ENCODE measurements at regions not wholly inside any gene's neighbourhood (a gene's known extent, or its start where the extent isn't known, plus 50 kb on each side); places are given as distances from the start of the nearest gene placed in this dataset.

GRCh38 chr15:77749236-77749997, 116.7 kb upstream of the LINGO1 start:
- TF ChIP-seq, protein P1, sequence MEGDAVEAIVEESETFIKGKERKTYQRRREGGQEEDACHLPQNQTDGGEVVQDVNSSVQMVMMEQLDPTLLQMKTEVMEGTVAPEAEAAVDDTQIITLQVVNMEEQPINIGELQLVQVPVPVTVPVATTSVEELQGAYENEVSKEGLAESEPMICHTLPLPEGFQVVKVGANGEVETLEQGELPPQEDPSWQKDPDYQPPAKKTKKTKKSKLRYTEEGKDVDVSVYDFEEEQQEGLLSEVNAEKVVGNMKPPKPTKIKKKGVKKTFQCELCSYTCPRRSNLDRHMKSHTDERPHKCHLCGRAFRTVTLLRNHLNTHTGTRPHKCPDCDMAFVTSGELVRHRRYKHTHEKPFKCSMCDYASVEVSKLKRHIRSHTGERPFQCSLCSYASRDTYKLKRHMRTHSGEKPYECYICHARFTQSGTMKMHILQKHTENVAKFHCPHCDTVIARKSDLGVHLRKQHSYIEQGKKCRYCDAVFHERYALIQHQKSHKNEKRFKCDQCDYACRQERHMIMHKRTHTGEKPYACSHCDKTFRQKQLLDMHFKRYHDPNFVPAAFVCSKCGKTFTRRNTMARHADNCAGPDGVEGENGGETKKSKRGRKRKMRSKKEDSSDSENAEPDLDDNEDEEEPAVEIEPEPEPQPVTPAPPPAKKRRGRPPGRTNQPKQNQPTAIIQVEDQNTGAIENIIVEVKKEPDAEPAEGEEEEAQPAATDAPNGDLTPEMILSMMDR (IDR thresholded peaks at IDR 0.05): no peak
- no peak for TF ChIP-seq POLR2A (IDR thresholded peaks at IDR 0.05)
